B cell (primary cell): ENCODE measurements at regions not wholly inside any gene's neighbourhood (a gene's known extent, or its start where the extent isn't known, plus 50 kb on each side); places are given as distances from the start of the nearest gene placed in this dataset.

Experiments used
- ATAC-seq: fragments of 200-7000 bp; cut with Tn5 transposase; one replicate; pipeline ENCODE4 v1.10.0; 2021; ENCODE audit warnings: low read depth, mild to moderate bottlenecking, moderate number of reproducible peaks, moderate library complexity
- CTCF ChIA-PET: fragments of 350-600 bp; sonication (Branson Sonifier 250); formaldehyde crosslinking; loops from one replicate; lab custom pipeline; 2021; ENCODE audit warnings: antibody characterized with exemption, inconsistent platforms; lab: Charles Lee
- POLR2A ChIA-PET: fragments of 350-600 bp; sonication (Branson Sonifier 250); formaldehyde crosslinking; loops from one replicate; lab custom pipeline; 2021; ENCODE audit warnings: antibody characterized with exemption; lab: Charles Lee
- DNase-seq: peaks from one replicate; pipeline ENCODE4 v3.0.0; 2013
- H2AFZ ChIP-seq: 2 replicates; pipeline ENCODE4 v1.6.1; 2012; ENCODE audit warnings: mild to moderate bottlenecking, low read depth, low read length; ENCODE audit not compliant: insufficient read depth, poor library complexity, severe bottlenecking
- H3K27ac ChIP-seq, 2 donors: 1 replicate in 1 of 2; 2 replicates in 1 of 2; pipeline ENCODE4 v1.5.1; 2012 to 2013; ENCODE audit warnings: low read length in 2 of 2, mild to moderate bottlenecking in 2 of 2, moderate library complexity in 1 of 2
- H3K27me3 ChIP-seq, 4 experiments: fragments of 200-600 bp in 1 of 4; sonication (generic) in 1 of 4; replicated peaks in 1 of 4; 1 replicate in 2 of 4; 2 replicates in 2 of 4; pipeline versions ENCODE4 v1.6.1 to v1.7.0; 2013 to 2016; ENCODE audit warnings: low read length in 3 of 4, mild to moderate bottlenecking in 2 of 4, mixed read lengths in 1 of 4, moderate library complexity in 1 of 4; ENCODE audit not compliant: insufficient read depth in 4 of 4, control insufficient read depth in 3 of 4; ENCODE audit errors: control extremely low read depth in 1 of 4
- H3K36me3 ChIP-seq, 2 experiments: replicated peaks in 1 of 2; 1 replicate in 1 of 2; 2 replicates in 1 of 2; pipeline versions ENCODE4 v1.6.1 to v1.7.1; 2013; ENCODE audit warnings: low read length in 1 of 2; ENCODE audit not compliant: insufficient read depth in 2 of 2, control insufficient read depth in 1 of 2; ENCODE audit errors: control extremely low read depth in 1 of 2, extremely low read depth in 1 of 2
- H3K4me1 ChIP-seq, 2 donors: fragments of 200-600 bp in 1 of 2; sonication (generic) in 1 of 2; 1 replicate in 1 of 2; 2 replicates in 1 of 2; pipeline versions ENCODE4 v1.5.1 to v1.6.1; 2013 to 2017; ENCODE audit warnings: low read length in 2 of 2; ENCODE audit not compliant: control insufficient read depth in 2 of 2, insufficient read depth in 2 of 2
- H3K4me2 ChIP-seq: replicated peaks from 2 replicates; pipeline ENCODE3; 2012; ENCODE audit warnings: mild to moderate bottlenecking, low read depth, low read length; ENCODE audit not compliant: poor library complexity, severe bottlenecking
- H3K4me3 ChIP-seq, 5 experiments: fragments of 200-600 bp in 1 of 5; sonication (generic) in 1 of 5; 1 replicate in 3 of 5; 2 replicates in 2 of 5; pipeline versions ENCODE4 v1.5.1 to v1.7.0; 2011 to 2016; ENCODE audit warnings: low read length in 4 of 5, mild to moderate bottlenecking in 4 of 5, low read depth in 2 of 5, control low read depth in 1 of 5, moderate library complexity in 1 of 5; ENCODE audit not compliant: insufficient read depth in 1 of 5; ENCODE audit errors: control extremely low read depth in 1 of 5, extremely low read depth in 1 of 5
- H3K79me2 ChIP-seq: fragments of 200-600 bp; sonication (generic); one replicate; pipeline ENCODE4 v1.6.0; 2016; ENCODE audit warnings: low read length; ENCODE audit not compliant: control insufficient read depth, insufficient read depth
- H3K9ac ChIP-seq: fragments of 200-600 bp; sonication (generic); 2 replicates; pipeline ENCODE4 v1.6.1; 2017; ENCODE audit warnings: mild to moderate bottlenecking, low read length, moderate library complexity
- H3K9me3 ChIP-seq, 3 donors: one replicate each; pipeline versions ENCODE4 v1.6.1 to v1.7.1; 2013; ENCODE audit warnings: low read length in 2 of 3; ENCODE audit not compliant: control insufficient read depth in 2 of 3, insufficient read depth in 1 of 3; ENCODE audit errors: control extremely low read depth in 1 of 3
- H4K20me1 ChIP-seq: 2 replicates; pipeline ENCODE4 v1.6.0; 2012; ENCODE audit warnings: mild to moderate bottlenecking, low read length; ENCODE audit not compliant: insufficient read depth, control insufficient read depth, poor library complexity, severe bottlenecking
- H3K27ac Mint-ChIP-seq: one replicate; pipeline ENCODE4 v1.8.0; 2021; ENCODE audit warnings: mixed read lengths
- H3K27me3 Mint-ChIP-seq: one replicate; pipeline ENCODE4 v1.8.0; 2021; ENCODE audit warnings: mixed read lengths
- H3K4me1 Mint-ChIP-seq: one replicate; pipeline ENCODE4 v1.8.0; 2021; ENCODE audit warnings: mixed read lengths
- H3K4me3 Mint-ChIP-seq: one replicate; pipeline ENCODE4 v1.8.0; 2021; ENCODE audit warnings: mixed read lengths
- H3K9me3 Mint-ChIP-seq: one replicate; pipeline ENCODE4 v1.8.0; 2022; ENCODE audit warnings: mixed read lengths; ENCODE audit not compliant: insufficient read depth
- EZH2 ChIP-seq: IDR thresholded peaks from 2 replicates; pipeline ENCODE4 v1.6.1; 2012; ENCODE audit warnings: borderline replicate concordance, low read depth, mild to moderate bottlenecking, moderate library complexity, low read length; ENCODE audit not compliant: insufficient read depth, poor library complexity, severe bottlenecking
- WGBS: methylation state at CpG from one replicate; pipeline ENCODE4 v1.1.5; 2013; ENCODE audit warnings: missing lambda C conversion rate; ENCODE audit not compliant: insufficient coverage; 5-methylcytosine and 5-hydroxymethylcytosine counted together
- intact Hi-C: fragments of 100-400 bp; cut with micrococcal nuclease; formaldehyde crosslinking; loops from one replicate; pipeline ENCODE4 v1.10.0; 2022
- TF ChIP-seq, protein P1 (sequence below): fragments of 200-600 bp; IDR thresholded peaks from one replicate; pipeline ENCODE4 v1.8.0; 2022; ENCODE audit warnings: antibody characterized with exemption, mild to moderate bottlenecking

DNA sequence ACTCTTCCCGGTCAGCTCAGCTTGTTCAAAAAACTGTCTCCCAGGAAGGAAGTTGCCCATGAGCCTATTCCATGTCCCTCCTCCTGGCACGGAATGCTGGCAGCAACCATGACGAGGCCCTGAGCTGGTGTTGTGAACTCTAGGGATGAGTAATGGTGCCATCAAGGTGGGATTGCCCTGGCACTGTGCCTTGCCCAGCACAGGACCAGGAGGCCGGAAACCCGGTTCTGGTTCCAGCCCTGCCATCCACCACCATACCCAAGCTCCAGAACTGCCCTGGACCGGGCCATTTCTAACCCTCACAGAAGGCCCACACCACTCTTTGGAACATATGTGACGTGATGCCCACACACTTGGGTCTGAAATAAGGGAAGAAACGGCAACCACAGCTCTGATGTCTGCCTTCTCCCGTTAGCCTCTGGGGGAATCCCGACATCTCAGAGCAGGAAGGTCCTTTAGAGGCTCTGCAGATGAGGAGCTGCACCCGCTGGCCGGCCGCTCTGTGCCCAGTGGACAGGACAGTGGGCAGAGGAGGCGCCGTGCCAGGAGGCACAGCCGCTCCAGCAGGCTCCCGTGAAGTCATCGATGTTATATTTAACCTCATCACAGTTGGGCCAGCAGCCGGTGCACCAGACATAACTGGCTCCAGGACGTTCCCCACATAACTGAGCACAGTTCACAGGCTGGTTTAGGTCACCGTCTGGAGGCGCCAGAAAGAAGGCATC, 462.1 kb upstream of the ID2 start:
- Histone ChIP-seq H3K36me3 (no peaks in the 10 kb centered on the region), H3K27ac (no peak overlapping the region), H3K4me3 (no peak overlapping the region), H4K20me1 (no peaks in the 10 kb centered on the region), H2AFZ (no peak overlapping the region), H3K9ac (no peak overlapping the region), H3K27me3 (no peaks in the 10 kb centered on the region), H3K4me1 (no peaks in the 10 kb centered on the region), H3K79me2 (no peaks in the 10 kb centered on the region), H3K9me3 (no peaks in the 10 kb centered on the region), H3K4me2 (no peak overlapping the region)
- TF ChIP-seq, protein P1, sequence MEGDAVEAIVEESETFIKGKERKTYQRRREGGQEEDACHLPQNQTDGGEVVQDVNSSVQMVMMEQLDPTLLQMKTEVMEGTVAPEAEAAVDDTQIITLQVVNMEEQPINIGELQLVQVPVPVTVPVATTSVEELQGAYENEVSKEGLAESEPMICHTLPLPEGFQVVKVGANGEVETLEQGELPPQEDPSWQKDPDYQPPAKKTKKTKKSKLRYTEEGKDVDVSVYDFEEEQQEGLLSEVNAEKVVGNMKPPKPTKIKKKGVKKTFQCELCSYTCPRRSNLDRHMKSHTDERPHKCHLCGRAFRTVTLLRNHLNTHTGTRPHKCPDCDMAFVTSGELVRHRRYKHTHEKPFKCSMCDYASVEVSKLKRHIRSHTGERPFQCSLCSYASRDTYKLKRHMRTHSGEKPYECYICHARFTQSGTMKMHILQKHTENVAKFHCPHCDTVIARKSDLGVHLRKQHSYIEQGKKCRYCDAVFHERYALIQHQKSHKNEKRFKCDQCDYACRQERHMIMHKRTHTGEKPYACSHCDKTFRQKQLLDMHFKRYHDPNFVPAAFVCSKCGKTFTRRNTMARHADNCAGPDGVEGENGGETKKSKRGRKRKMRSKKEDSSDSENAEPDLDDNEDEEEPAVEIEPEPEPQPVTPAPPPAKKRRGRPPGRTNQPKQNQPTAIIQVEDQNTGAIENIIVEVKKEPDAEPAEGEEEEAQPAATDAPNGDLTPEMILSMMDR = no peak
- TF ChIP-seq EZH2 = no peak
- no peak for ATAC-seq
- CTCF ChIA-PET = no interaction called here
- no peak for DNase-seq
- no peak overlapping the region for H3K4me3 Mint-ChIP-seq
- 91% methylated on average over 17 of the region's 22 CpGs for whole genome bisulfite sequencing
- H3K27me3 Mint-ChIP-seq = peaks cover 19% of the 10 kb centered on the region
- POLR2A ChIA-PET = no interaction called here
- no peaks in the 10 kb centered on the region for H3K9me3 Mint-ChIP-seq
- no peaks in the 10 kb centered on the region for H3K4me1 Mint-ChIP-seq
- H3K27ac Mint-ChIP-seq = no peak overlapping the region
- intact Hi-C loops = no loop called here

DNA sequence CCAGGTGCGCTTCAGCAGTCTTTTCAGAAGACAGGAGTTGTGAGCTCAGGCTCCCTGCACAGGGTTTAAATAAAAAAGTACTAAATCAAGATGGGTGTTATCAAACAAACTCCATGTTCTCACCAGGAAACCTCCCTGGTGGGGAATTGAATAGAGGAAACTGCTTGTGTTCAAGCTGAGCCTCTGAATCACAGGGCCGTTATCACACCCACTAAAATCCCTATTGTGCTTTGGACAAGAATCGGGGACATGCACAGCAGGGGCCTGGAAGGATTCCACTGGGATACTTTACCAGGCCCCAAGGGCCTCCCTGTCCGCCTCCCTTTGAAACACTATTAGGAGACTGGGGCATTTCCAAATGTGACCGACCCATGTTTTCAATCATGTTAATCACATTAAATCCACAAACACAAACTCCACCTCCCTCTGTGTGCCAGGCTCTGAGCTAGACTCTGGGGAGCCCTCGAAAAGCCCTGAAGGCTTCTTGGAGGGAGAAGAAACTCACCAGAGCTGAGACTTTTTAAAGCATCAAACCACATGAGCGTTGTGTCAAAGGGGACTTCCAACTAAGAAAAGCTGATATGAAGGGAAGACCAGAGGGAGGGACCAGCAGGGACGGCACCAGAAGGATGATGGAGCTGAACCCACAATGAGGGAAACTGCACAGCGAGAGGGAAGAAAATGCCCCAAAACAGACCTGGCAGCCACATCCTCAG, 458.7 kb upstream of the ID2 start:
- TF ChIP-seq, protein P1 = no peak
- no peak for TF ChIP-seq EZH2
- ChIA-PET CTCF (interaction anchor here (0.6 kb wide), 1 partner anchor 458 kb away, joined by 4 read pairs; no protein-coding TSS in a partner anchor), POLR2A (no interaction called here)
- Histone ChIP-seq H3K9me3 (no peaks in the 10 kb centered on the region), H3K36me3 (no peaks in the 10 kb centered on the region), H3K4me3 (no peak overlapping the region), H3K27ac (no peak overlapping the region), H3K4me1 (no peaks in the 10 kb centered on the region), H3K79me2 (no peaks in the 10 kb centered on the region), H3K9ac (no peak overlapping the region), H3K4me2 (no peak overlapping the region), H2AFZ (no peak overlapping the region), H3K27me3 (peaks cover 0 to 10% (median 0%) of the 10 kb centered on the region in 4 experiments), H4K20me1 (no peaks in the 10 kb centered on the region)
- Mint-ChIP-seq H3K4me3 (no peak overlapping the region), H3K4me1 (no peaks in the 10 kb centered on the region), H3K9me3 (no peaks in the 10 kb centered on the region), H3K27me3 (peaks cover 32% of the 10 kb centered on the region), H3K27ac (no peak overlapping the region)
- 91% methylated on average over 7 of the region's 9 CpGs for WGBS
- no peak for ATAC-seq
- intact Hi-C loops = no loop called here
- DNase-seq = no peak
